Endothelial cell (in vitro differentiated cells): ENCODE measurements at regions not wholly inside any gene's neighbourhood (a gene's known extent, or its start where the extent isn't known, plus 50 kb on each side); places are given as distances from the start of the nearest gene placed in this dataset.
A peak's percentile ranks its signal among the peaks of the same experiment; 100 is the strongest.

ENCODE experiments used
- DNase-seq: peaks from one replicate; pipeline ENCODE4 v3.0.0; 2021; ENCODE audit warnings: low spot score
- H3K27ac Mint-ChIP-seq: one replicate; pipeline ENCODE4 v1.8.0; 2021; ENCODE audit warnings: mixed read lengths, inconsistent platforms; ENCODE audit not compliant: unreplicated experiment
- H3K27me3 Mint-ChIP-seq: one replicate; pipeline ENCODE4 v1.8.0; 2021; ENCODE audit warnings: mild to moderate bottlenecking, moderate library complexity, mixed read lengths, inconsistent platforms; ENCODE audit not compliant: unreplicated experiment
- H3K36me3 Mint-ChIP-seq: one replicate; pipeline ENCODE4 v1.8.0; 2021; ENCODE audit warnings: mild to moderate bottlenecking, low read depth, mixed read lengths, inconsistent platforms; ENCODE audit not compliant: unreplicated experiment
- H3K4me1 Mint-ChIP-seq: one replicate; pipeline ENCODE4 v1.8.0; 2021; ENCODE audit warnings: mild to moderate bottlenecking, mixed read lengths, inconsistent platforms; ENCODE audit not compliant: unreplicated experiment
- H3K4me3 Mint-ChIP-seq: one replicate; pipeline ENCODE4 v1.8.0; 2021; ENCODE audit warnings: mild to moderate bottlenecking, mixed read lengths, inconsistent platforms; ENCODE audit not compliant: unreplicated experiment
- H3K9me3 Mint-ChIP-seq: one replicate; pipeline ENCODE4 v1.8.0; 2021; ENCODE audit warnings: mixed read lengths, inconsistent platforms; ENCODE audit not compliant: unreplicated experiment
- CTCF ChIP-seq: fragments of 200-600 bp; sonication (generic); IDR thresholded peaks from one replicate; pipeline ENCODE4 v1.5.0; 2021; ENCODE audit warnings: antibody characterized with exemption; ENCODE audit not compliant: unreplicated experiment

- Mint-ChIP-seq H3K36me3 (peaks cover 9% of the 10 kb centered on the region), H3K4me1 (peaks cover 11% of the 10 kb centered on the region), H3K4me3 (no peak overlapping the region), H3K9me3 (no peaks in the 10 kb centered on the region), H3K27me3 (peaks cover under 1% of the 10 kb centered on the region), H3K27ac (no peak overlapping the region)
- TF ChIP-seq CTCF = no peak
- DNase-seq = no peak
Observed at GRCh38 chr3:124267406-124267805, 275.5 kb upstream of the ROPN1 start.

DNA sequence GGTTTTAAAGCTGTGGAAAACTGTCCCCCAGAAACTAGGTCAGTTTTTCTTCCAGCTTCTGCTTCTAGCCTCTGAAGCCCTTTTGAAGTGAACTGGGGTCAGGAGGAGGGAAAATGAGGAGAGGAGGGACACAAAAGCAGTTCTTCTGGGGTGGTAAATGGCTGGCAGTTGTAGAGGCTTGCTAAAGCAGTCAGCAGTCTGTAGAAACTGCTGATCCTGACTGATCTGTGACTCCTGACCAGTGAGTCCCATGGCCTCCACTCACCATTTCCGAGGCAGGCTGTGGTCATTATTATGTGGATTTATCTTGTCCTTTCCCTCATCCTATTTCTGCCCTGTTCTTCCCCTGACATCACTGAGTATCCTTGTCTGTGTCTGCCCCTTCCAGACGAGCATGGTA is 276.4 kb upstream of the ROPN1 start:
- peaks cover 10% of the 10 kb centered on the region for H3K36me3 Mint-ChIP-seq
- DNase-seq = no peak
- H3K27me3 Mint-ChIP-seq = peaks cover 2% of the 10 kb centered on the region
- no peak overlapping the region for H3K27ac Mint-ChIP-seq
- no peak for TF ChIP-seq CTCF
- peaks cover 11% of the 10 kb centered on the region for H3K4me1 Mint-ChIP-seq
- peak overlapping the region; percentile 24 for H3K4me3 Mint-ChIP-seq
- no peaks in the 10 kb centered on the region for H3K9me3 Mint-ChIP-seq

DNA sequence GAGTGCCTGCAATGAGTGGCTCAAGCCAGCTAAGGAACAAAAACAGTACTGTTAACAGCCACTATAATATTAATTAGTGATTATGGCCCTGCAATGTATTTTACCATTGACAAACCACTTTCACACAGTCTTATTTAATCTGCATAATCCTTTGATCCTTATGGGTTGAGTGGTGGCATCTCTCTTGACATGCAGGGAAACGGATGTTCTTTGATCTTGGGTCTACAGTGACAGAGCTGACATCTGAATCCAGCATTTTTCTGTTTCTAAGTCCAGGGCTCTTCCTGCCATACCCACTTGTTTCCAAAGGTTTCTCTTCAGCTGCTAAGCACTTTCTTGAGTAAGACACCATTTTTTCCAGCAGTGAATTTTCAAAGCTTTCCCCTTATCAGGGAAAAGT is 277.7 kb upstream of the ROPN1 start:
- Mint-ChIP-seq H3K9me3 (no peaks in the 10 kb centered on the region), H3K4me3 (no peak overlapping the region), H3K4me1 (peaks cover 12% of the 10 kb centered on the region), H3K27me3 (peaks cover 2% of the 10 kb centered on the region), H3K36me3 (peaks cover 16% of the 10 kb centered on the region), H3K27ac (no peak overlapping the region)
- DNase-seq = no peak
- TF ChIP-seq CTCF = no peak

GRCh38 chr3:124272605-124273151 is 280.8 kb upstream of the ROPN1 start:
- Mint-ChIP-seq H3K4me3 (no peak overlapping the region), H3K9me3 (no peaks in the 10 kb centered on the region), H3K27ac (no peak overlapping the region), H3K27me3 (peaks cover 13% of the 10 kb centered on the region), H3K4me1 (peaks cover 33% of the 10 kb centered on the region), H3K36me3 (peaks cover 32% of the 10 kb centered on the region)
- DNase-seq = no peak
- TF ChIP-seq CTCF = no peak

- H3K4me1 Mint-ChIP-seq = peaks cover 39% of the 10 kb centered on the region
- TF ChIP-seq CTCF = no peak
- no peak overlapping the region for H3K4me3 Mint-ChIP-seq
- no peaks in the 10 kb centered on the region for H3K9me3 Mint-ChIP-seq
- no peak for DNase-seq
- H3K27ac Mint-ChIP-seq = no peak overlapping the region
- H3K36me3 Mint-ChIP-seq = peaks cover 37% of the 10 kb centered on the region
- peaks cover 13% of the 10 kb centered on the region for H3K27me3 Mint-ChIP-seq
Observed at GRCh38 chr3:124273651-124274050, 281.7 kb upstream of the ROPN1 start.
